K562 (cell line): ENCODE measurements at regions not wholly inside any gene's neighbourhood (a gene's known extent, or its start where the extent isn't known, plus 50 kb on each side); places are given as distances from the start of the nearest gene placed in this dataset.

Source experiments
- CBFA2T2 ChIP-seq: fragments of 450-650 bp; conservative IDR thresholded peaks from 2 replicates; pipeline ENCODE4 v1.6.1; 2017; ENCODE audit warnings: mild to moderate bottlenecking
- CEBPB ChIP-seq: fragments of 450-650 bp; IDR thresholded peaks from 2 replicates; pipeline ENCODE4 v1.6.1; 2016; ENCODE audit warnings: missing genetic modification characterization, missing compliant biosample characterization
- IRF1 ChIP-seq: sonication (generic); formaldehyde crosslinking; IDR thresholded peaks from 2 replicates; pipeline ENCODE4 v1.8.0; 2022; ENCODE audit warnings: missing genetic modification reagents, mild to moderate bottlenecking, borderline replicate concordance
- RFX5 ChIP-seq: IDR thresholded peaks from 2 replicates; pipeline ENCODE4 v1.6.1; 2011; ENCODE audit warnings: low read depth, mild to moderate bottlenecking, improper control_type of control experiment, low read length
- RNF219 ChIP-seq: fragments of 250-450 bp; sonication (Bioruptor Pico); IDR thresholded peaks from 2 replicates; pipeline ENCODE4 v1.5.0; 2022; ENCODE audit warnings: mild to moderate bottlenecking
- SMAD4 ChIP-seq: fragments of 250-450 bp; sonication (Bioruptor Pico); conservative IDR thresholded peaks from 2 replicates; pipeline ENCODE4 v1.8.0; 2021; ENCODE audit warnings: inconsistent platforms, mild to moderate bottlenecking, moderate library complexity
- SREBF1 ChIP-seq: fragments of 150-350 bp; IDR thresholded peaks from 2 replicates; pipeline ENCODE4 v1.6.1; 2014; ENCODE audit warnings: antibody characterized with exemption, low read depth, low read length, borderline replicate concordance
- TARDBP ChIP-seq: fragments of 450-650 bp; IDR thresholded peaks from 2 replicates; pipeline ENCODE4 v1.6.1; 2016
- UBTF ChIP-seq, 2 experiments: IDR thresholded peaks; 2 replicates each; pipeline ENCODE4 v1.6.1; 2012; ENCODE audit warnings: improper control_type of control experiment in 2 of 2, low read depth in 2 of 2, low read length in 2 of 2, borderline replicate concordance in 1 of 2
- TF ChIP-seq, protein P1 (sequence below): IDR thresholded peaks from 2 replicates; pipeline ENCODE4 v1.6.1; 2011; ENCODE audit warnings: borderline replicate concordance, low read depth, mild to moderate bottlenecking, moderate library complexity, low read length; ENCODE audit not compliant: insufficient read depth, poor library complexity, severe bottlenecking
- TF ChIP-seq, protein P2 (sequence below): fragments of 450-650 bp; IDR thresholded peaks from 2 replicates; pipeline ENCODE4 v1.6.1; 2018; ENCODE audit warnings: mild to moderate bottlenecking, low read depth; ENCODE audit not compliant: partially characterized antibody

DNA sequence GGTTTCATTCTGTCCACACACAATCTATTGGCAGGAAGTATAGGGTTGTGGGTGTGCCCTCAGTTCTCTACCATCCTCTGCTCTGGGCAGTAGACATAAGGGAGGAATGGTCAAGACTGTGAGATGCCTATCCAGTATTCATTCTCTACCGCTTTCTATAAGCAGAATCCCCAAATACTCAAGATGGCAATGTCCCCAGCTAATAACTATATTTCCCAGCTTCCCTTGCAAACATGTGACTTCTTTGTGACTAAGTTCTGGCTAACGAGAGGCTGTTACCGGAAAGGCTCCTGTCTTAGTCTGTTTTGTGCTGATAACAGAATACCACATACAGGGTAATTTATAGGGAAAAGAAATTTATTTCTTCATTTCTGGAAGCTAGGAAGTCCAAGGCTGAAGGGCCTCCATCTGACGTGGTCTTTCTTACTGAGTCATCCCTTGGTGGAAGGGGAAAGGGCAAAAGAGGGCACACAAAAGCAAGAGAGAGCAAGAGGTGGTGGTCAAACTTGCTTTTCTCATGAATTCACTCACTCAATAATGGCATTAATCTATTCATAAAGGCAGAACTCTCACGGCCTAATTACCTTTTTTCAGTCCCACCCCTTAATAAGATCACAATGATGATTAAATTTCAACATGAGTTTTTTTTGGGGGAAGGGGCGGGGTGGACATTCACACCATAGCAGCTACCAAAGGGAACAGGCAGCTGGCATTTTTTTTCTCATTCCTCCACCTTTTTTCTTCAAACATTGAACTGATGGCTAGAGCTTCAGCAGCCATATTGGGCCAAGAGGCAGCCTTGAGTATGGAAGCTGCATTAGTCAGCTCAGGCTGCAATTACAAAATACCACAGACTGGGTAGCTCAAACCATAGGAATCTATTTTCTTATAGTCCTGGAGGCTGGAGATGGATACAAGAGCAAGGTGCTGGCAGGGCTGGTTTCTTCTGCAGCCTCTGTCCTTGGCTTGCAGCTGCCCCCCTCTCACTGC is 109.7 kb upstream of the OR9Q1 start (continued):
- no peak for TF ChIP-seq SREBF1
- TF ChIP-seq RFX5 = no peak
- no peak for TF ChIP-seq UBTF (IDR thresholded peaks at IDR 0.05; ENCODE audit: borderline replicate concordance in 1 of 2, low read depth in 2 of 2, low read length in 2 of 2)
- no peak for TF ChIP-seq TARDBP
- peak; percentile 65; the same call in 1 of the 2 replicates for TF ChIP-seq SMAD4 (CRISPR knock-in tag)
- TF ChIP-seq IRF1 (CRISPR knock-in tag) = no peak
- no peak for TF ChIP-seq RNF219
- TF ChIP-seq, protein P1, sequence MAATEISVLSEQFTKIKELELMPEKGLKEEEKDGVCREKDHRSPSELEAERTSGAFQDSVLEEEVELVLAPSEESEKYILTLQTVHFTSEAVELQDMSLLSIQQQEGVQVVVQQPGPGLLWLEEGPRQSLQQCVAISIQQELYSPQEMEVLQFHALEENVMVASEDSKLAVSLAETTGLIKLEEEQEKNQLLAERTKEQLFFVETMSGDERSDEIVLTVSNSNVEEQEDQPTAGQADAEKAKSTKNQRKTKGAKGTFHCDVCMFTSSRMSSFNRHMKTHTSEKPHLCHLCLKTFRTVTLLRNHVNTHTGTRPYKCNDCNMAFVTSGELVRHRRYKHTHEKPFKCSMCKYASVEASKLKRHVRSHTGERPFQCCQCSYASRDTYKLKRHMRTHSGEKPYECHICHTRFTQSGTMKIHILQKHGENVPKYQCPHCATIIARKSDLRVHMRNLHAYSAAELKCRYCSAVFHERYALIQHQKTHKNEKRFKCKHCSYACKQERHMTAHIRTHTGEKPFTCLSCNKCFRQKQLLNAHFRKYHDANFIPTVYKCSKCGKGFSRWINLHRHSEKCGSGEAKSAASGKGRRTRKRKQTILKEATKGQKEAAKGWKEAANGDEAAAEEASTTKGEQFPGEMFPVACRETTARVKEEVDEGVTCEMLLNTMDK = no peak
- peak; percentile 30; the same call in 1 of the 2 replicates for TF ChIP-seq CBFA2T2
- TF ChIP-seq, protein P2, sequence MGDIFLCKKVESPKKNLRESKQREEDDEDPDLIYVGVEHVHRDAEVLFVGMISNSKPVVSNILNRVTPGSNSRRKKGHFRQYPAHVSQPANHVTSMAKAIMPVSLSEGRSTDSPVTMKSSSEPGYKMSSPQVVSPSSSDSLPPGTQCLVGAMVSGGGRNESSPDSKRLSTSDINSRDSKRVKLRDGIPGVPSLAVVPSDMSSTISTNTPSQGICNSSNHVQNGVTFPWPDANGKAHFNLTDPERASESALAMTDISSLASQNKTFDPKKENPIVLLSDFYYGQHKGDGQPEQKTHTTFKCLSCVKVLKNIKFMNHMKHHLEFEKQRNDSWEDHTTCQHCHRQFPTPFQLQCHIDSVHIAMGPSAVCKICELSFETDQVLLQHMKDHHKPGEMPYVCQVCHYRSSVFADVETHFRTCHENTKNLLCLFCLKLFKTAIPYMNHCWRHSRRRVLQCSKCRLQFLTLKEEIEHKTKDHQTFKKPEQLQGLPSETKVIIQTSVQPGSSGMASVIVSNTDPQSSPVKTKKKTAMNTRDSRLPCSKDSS = no peak
- no peak for TF ChIP-seq CEBPB
